HCT116 (cell line): ENCODE measurements at regions not wholly inside any gene's neighbourhood (a gene's known extent, or its start where the extent isn't known, plus 50 kb on each side); places are given as distances from the start of the nearest gene placed in this dataset.

ENCODE experiments used
- EGR1 ChIP-seq: IDR thresholded peaks from 2 replicates; pipeline ENCODE4 v1.6.1; 2012; ENCODE audit warnings: low read depth
- EZH2 ChIP-seq: fragments of 200-600 bp; sonication (generic); IDR thresholded peaks from 2 replicates; pipeline ENCODE4 v1.6.1; 2017; ENCODE audit warnings: antibody characterized with exemption, mixed run types
- EZH2phosphoT487 ChIP-seq: fragments of 200-600 bp; IDR thresholded peaks from 2 replicates; pipeline ENCODE4 v1.6.1; 2018; ENCODE audit warnings: antibody characterized with exemption, borderline replicate concordance
- POLR2A ChIP-seq: IDR thresholded peaks from 2 replicates; pipeline ENCODE4 v1.7.0; 2011; ENCODE audit warnings: borderline replicate concordance; ENCODE audit not compliant: insufficient read depth, insufficient read length; ENCODE audit errors: extremely low read depth
- POLR2AphosphoS5 ChIP-seq: IDR thresholded peaks from 2 replicates; pipeline ENCODE4 v1.6.1; 2011; ENCODE audit warnings: mild to moderate bottlenecking, low read depth, low read length, moderate library complexity
- SP1 ChIP-seq: IDR thresholded peaks from 2 replicates; pipeline ENCODE4 v1.6.1; 2012; ENCODE audit warnings: low read depth
- SRF ChIP-seq: IDR thresholded peaks from 2 replicates; pipeline ENCODE4 v1.6.1; 2012; ENCODE audit warnings: low read depth
- YY1 ChIP-seq: IDR thresholded peaks from 2 replicates; pipeline ENCODE4 v1.6.1; 2011; ENCODE audit warnings: low read length, low read depth, moderate library complexity, mild to moderate bottlenecking; ENCODE audit not compliant: insufficient replicate concordance; ENCODE audit errors: extremely low read depth
- ZNF274 ChIP-seq: fragments of 200-500 bp; sonication (Bioruptor generic); IDR thresholded peaks from 2 replicates; pipeline ENCODE4 v1.6.1; 2014; ENCODE audit warnings: mild to moderate bottlenecking, low read depth, low read length, inconsistent platforms
- TF ChIP-seq, protein P1 (sequence below), 3 experiments: fragments of 200-600 bp in 1 of 3; sonication (generic) in 1 of 3; IDR thresholded peaks in 2 of 3; conservative IDR thresholded peaks in 1 of 3; 2 replicates each; pipeline ENCODE4 v1.5.1; 2012 to 2017; ENCODE audit warnings: low read depth in 2 of 3, low read length in 2 of 3, antibody characterized with exemption in 1 of 3, borderline replicate concordance in 1 of 3, control low read depth in 1 of 3, mild to moderate bottlenecking in 1 of 3, mixed read lengths in 1 of 3, mixed run types in 1 of 3, moderate library complexity in 1 of 3; ENCODE audit not compliant: insufficient read depth in 1 of 3

DNA sequence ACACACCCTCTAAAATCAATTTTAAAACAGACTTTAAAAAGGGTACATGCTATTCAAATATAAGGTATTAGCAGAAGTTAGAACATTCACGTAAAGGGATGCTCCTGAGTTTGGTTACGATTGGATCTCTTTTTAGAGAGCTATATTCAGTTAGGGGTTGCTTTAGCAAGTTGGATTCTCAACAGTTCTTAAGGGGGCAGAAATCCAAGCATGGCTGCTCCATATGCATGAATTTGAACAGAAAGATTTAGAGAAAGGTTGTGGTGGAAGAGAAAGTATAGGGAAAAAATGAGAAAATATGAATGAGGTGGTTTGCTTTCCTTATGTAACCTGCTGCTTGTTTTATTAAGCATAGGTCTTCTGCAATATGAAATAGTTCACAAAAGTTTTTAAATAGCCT lies 855.1 kb downstream of the SORCS1 start:
- TF ChIP-seq POLR2A: no peak
- no peak for TF ChIP-seq POLR2AphosphoS5
- TF ChIP-seq, protein P1, sequence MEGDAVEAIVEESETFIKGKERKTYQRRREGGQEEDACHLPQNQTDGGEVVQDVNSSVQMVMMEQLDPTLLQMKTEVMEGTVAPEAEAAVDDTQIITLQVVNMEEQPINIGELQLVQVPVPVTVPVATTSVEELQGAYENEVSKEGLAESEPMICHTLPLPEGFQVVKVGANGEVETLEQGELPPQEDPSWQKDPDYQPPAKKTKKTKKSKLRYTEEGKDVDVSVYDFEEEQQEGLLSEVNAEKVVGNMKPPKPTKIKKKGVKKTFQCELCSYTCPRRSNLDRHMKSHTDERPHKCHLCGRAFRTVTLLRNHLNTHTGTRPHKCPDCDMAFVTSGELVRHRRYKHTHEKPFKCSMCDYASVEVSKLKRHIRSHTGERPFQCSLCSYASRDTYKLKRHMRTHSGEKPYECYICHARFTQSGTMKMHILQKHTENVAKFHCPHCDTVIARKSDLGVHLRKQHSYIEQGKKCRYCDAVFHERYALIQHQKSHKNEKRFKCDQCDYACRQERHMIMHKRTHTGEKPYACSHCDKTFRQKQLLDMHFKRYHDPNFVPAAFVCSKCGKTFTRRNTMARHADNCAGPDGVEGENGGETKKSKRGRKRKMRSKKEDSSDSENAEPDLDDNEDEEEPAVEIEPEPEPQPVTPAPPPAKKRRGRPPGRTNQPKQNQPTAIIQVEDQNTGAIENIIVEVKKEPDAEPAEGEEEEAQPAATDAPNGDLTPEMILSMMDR (IDR thresholded peaks at IDR 0.05 in 2 of 3, conservative IDR thresholded peaks at IDR 0.05 in 1 of 3; ENCODE audit: borderline replicate concordance in 1 of 3, insufficient read depth in 1 of 3, low read depth in 2 of 3, low read length in 2 of 3): no peak
- TF ChIP-seq EZH2: no peak
- no peak for TF ChIP-seq SRF
- no peak for TF ChIP-seq SP1
- no peak for TF ChIP-seq EZH2phosphoT487
- no peak for TF ChIP-seq YY1
- TF ChIP-seq EGR1: no peak
- TF ChIP-seq ZNF274: no peak
